ENCODE measurements at regions not wholly inside any gene's neighbourhood (a gene's known extent, or its start where the extent isn't known, plus 50 kb on each side); places are given as distances from the start of the nearest gene placed in this dataset.

DNA sequence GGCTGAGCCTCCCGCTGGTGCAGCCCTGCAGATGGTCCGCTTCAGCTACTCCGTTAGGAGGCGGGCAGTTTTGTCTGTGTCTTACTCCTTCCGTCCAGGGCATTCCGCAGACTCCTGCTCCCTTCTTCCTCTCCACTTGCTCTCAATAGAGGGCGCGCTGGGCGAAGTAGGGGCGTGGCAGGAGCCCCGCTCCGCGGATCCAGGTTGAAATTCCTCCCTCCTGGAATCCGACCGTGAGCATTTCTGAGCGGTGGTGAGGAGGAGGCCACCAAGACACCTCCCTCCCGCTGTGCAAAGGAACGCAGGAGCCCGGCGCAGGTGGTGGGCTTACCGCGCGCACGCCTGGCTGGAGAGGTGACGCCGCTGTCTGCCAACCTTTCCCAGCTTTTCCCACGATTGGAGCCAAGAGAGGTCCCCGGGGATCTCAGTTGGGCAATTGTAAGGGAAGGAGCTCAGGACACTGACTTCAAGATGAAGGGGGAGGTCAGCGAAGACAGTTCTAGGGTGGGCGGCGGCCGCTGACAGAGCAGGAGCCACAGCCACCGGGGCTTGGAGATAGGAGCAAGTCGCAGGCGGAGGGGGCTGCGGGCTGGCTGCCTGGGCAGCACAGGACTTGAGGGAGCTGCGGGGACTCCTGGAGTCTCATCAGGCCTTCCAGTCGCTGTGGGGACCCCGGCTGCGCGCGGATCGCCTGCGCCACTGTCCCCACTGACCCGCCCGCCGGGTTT is 1011.3 kb downstream of the XPNPEP1 start:
- TF ChIP-seq, protein P1, sequence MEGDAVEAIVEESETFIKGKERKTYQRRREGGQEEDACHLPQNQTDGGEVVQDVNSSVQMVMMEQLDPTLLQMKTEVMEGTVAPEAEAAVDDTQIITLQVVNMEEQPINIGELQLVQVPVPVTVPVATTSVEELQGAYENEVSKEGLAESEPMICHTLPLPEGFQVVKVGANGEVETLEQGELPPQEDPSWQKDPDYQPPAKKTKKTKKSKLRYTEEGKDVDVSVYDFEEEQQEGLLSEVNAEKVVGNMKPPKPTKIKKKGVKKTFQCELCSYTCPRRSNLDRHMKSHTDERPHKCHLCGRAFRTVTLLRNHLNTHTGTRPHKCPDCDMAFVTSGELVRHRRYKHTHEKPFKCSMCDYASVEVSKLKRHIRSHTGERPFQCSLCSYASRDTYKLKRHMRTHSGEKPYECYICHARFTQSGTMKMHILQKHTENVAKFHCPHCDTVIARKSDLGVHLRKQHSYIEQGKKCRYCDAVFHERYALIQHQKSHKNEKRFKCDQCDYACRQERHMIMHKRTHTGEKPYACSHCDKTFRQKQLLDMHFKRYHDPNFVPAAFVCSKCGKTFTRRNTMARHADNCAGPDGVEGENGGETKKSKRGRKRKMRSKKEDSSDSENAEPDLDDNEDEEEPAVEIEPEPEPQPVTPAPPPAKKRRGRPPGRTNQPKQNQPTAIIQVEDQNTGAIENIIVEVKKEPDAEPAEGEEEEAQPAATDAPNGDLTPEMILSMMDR (conservative IDR thresholded peaks at IDR 0.05; ENCODE audit: low read length), result no peak
- TF ChIP-seq EZH2phosphoT487 (IDR thresholded peaks at IDR 0.05; ENCODE audit: borderline replicate concordance), result no peak

All from Loucy (cell line).